ENCODE measurements at regions not wholly inside any gene's neighbourhood (a gene's known extent, or its start where the extent isn't known, plus 50 kb on each side); places are given as distances from the start of the nearest gene placed in this dataset.

GRCh38 chr9:11893331-11893730 is 799.9 kb upstream of the TYRP1 start:
- H3K4me3 ChIP-seq, result no peak overlapping the region
- H3K27ac ChIP-seq, result no peak overlapping the region
- H3K79me2 ChIP-seq, result no peaks in the 10 kb centered on the region
- no peak overlapping the region for H2AFZ ChIP-seq
- H3K9me3 ChIP-seq (ENCODE audit: low read depth), result no peaks in the 10 kb centered on the region
- no peaks in the 10 kb centered on the region for H3K9me2 ChIP-seq (replicated peaks; ENCODE audit: insufficient read depth)
- TF ChIP-seq EZH2 (IDR thresholded peaks at IDR 0.05; ENCODE audit: borderline replicate concordance) (no peak), EZH2phosphoT487 (IDR thresholded peaks at IDR 0.05; ENCODE audit: low read depth, severe bottlenecking, unreplicated experiment) (no peak)
- TF ChIP-seq, protein P1, sequence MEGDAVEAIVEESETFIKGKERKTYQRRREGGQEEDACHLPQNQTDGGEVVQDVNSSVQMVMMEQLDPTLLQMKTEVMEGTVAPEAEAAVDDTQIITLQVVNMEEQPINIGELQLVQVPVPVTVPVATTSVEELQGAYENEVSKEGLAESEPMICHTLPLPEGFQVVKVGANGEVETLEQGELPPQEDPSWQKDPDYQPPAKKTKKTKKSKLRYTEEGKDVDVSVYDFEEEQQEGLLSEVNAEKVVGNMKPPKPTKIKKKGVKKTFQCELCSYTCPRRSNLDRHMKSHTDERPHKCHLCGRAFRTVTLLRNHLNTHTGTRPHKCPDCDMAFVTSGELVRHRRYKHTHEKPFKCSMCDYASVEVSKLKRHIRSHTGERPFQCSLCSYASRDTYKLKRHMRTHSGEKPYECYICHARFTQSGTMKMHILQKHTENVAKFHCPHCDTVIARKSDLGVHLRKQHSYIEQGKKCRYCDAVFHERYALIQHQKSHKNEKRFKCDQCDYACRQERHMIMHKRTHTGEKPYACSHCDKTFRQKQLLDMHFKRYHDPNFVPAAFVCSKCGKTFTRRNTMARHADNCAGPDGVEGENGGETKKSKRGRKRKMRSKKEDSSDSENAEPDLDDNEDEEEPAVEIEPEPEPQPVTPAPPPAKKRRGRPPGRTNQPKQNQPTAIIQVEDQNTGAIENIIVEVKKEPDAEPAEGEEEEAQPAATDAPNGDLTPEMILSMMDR (IDR thresholded peaks at IDR 0.05; ENCODE audit: poor library complexity), result no peak
- no peaks in the 10 kb centered on the region for H4K20me1 ChIP-seq (ENCODE audit: insufficient read depth, poor library complexity, severe bottlenecking)
- DNase-seq (ENCODE audit: low spot score), result peak; percentile 8
- no peaks in the 10 kb centered on the region for H3K27me3 ChIP-seq
- no peak overlapping the region for H3K4me2 ChIP-seq
- H3K4me1 ChIP-seq (ENCODE audit: insufficient read depth), result no peaks in the 10 kb centered on the region
- no peaks in the 10 kb centered on the region for H3K36me3 ChIP-seq (replicated peaks; ENCODE audit: insufficient read depth, low read depth)

DNA sequence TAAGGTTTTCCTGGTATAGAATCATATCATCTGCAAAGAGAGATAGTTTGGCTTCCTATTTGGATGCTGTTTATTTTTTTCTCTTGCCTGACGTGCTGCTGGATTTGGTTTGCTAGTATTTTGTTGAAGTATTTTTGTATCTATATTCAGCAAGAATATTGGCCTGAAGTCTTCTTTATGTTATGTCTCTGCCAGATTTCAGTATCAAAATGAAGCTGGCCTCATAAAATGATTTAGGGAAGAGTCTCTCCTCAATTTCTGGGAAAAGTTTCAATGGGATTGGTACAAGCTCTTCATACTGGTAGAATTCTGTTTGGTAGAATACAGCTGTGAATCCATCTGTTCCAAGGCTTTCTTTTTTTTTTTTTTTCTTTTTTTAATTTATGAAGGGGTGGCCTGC is 799.0 kb upstream of the TYRP1 start:
- no peak overlapping the region for H2AFZ ChIP-seq
- 88% methylated on average over 1 of the region's 1 CpG for WGBS (ENCODE audit: low lambda C conversion rate, missing lambda C conversion rate)
- DNase-seq (ENCODE audit: low spot score), result no peak
- H3K79me2 ChIP-seq, result no peaks in the 10 kb centered on the region
- no peak overlapping the region for H3K4me2 ChIP-seq
- TF ChIP-seq EZH2 (IDR thresholded peaks at IDR 0.05; ENCODE audit: borderline replicate concordance), result no peak
- TF ChIP-seq, protein P1 (IDR thresholded peaks at IDR 0.05; ENCODE audit: poor library complexity), result no peak
- no peak for TF ChIP-seq EZH2phosphoT487 (IDR thresholded peaks at IDR 0.05; ENCODE audit: low read depth, severe bottlenecking, unreplicated experiment)
- no peaks in the 10 kb centered on the region for H4K20me1 ChIP-seq (ENCODE audit: insufficient read depth, poor library complexity, severe bottlenecking)
- H3K27me3 ChIP-seq, result no peaks in the 10 kb centered on the region
- no peaks in the 10 kb centered on the region for H3K36me3 ChIP-seq (replicated peaks; ENCODE audit: insufficient read depth, low read depth)
- no peaks in the 10 kb centered on the region for H3K4me1 ChIP-seq (ENCODE audit: insufficient read depth)
- H3K9me3 ChIP-seq (ENCODE audit: low read depth), result no peaks in the 10 kb centered on the region
- H3K4me3 ChIP-seq, result no peak overlapping the region
- H3K27ac ChIP-seq, result no peak overlapping the region
- no peaks in the 10 kb centered on the region for H3K9me2 ChIP-seq (replicated peaks; ENCODE audit: insufficient read depth)

DNA sequence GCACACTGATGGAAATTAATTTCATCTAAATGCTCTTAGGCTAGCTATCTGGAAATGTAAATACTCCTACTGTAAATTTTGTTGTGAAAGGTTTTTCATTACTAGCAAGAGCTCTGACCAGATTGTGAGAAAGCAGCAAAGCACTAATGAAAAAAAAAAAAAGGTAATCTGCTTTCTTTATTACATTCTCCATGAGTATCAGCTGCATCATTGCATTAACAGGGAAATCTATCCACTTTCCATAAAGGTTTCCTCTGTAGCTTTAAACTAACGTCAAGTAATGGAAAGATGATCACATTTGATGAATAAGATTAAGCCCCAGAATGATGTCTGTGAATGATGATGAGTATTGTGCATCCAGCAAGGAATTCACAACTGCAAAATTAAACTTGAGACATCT is 790.6 kb upstream of the TYRP1 start:
- H3K79me2 ChIP-seq, result no peaks in the 10 kb centered on the region
- no peak for TF ChIP-seq EZH2 (IDR thresholded peaks at IDR 0.05; ENCODE audit: borderline replicate concordance)
- TF ChIP-seq EZH2phosphoT487 (IDR thresholded peaks at IDR 0.05; ENCODE audit: low read depth, severe bottlenecking, unreplicated experiment), result no peak
- TF ChIP-seq, protein P1 (IDR thresholded peaks at IDR 0.05; ENCODE audit: poor library complexity), result no peak
- no peaks in the 10 kb centered on the region for H3K36me3 ChIP-seq (replicated peaks; ENCODE audit: insufficient read depth, low read depth)
- no peaks in the 10 kb centered on the region for H3K27me3 ChIP-seq
- H3K4me1 ChIP-seq (ENCODE audit: insufficient read depth), result no peaks in the 10 kb centered on the region
- no peaks in the 10 kb centered on the region for H3K9me2 ChIP-seq (replicated peaks; ENCODE audit: insufficient read depth)
- H3K4me3 ChIP-seq, result no peak overlapping the region
- H4K20me1 ChIP-seq (ENCODE audit: insufficient read depth, poor library complexity, severe bottlenecking), result no peaks in the 10 kb centered on the region
- no peak overlapping the region for H3K4me2 ChIP-seq
- no peaks in the 10 kb centered on the region for H3K9me3 ChIP-seq (ENCODE audit: low read depth)
- H3K27ac ChIP-seq, result no peak overlapping the region
- no peak overlapping the region for H2AFZ ChIP-seq
- 63% methylated on average over 1 of the region's 1 CpG for WGBS (ENCODE audit: low lambda C conversion rate, missing lambda C conversion rate)
- DNase-seq (ENCODE audit: low spot score), result no peak

DNA sequence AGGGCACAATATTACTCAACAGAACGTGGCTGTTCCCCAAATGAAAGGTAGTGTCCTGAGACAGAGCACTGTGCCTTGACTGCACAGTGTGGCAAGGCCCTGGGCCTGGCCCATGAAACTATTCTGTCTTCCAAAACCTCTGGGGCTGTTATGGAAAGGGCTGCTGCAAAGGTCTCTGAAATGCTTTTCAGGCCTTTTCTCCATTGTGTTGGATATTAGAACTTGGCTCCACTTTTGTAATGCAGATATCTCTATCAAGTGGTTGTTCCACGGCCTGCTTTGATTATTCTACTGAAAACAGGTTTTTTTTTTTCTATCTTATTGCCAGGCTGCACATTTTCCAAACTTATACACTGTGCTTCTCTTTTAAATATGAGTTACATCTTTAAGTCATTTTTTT is 777.5 kb upstream of the TYRP1 start:
- Histone ChIP-seq H3K9me3 (ENCODE audit: low read depth) (no peaks in the 10 kb centered on the region), H2AFZ (no peak overlapping the region), H3K4me1 (ENCODE audit: insufficient read depth) (no peaks in the 10 kb centered on the region), H3K4me3 (no peak overlapping the region), H3K4me2 (no peak overlapping the region), H3K27me3 (no peaks in the 10 kb centered on the region), H4K20me1 (ENCODE audit: insufficient read depth, poor library complexity, severe bottlenecking) (no peaks in the 10 kb centered on the region), H3K27ac (no peak overlapping the region), H3K36me3 (replicated peaks; ENCODE audit: insufficient read depth, low read depth) (no peaks in the 10 kb centered on the region), H3K79me2 (no peaks in the 10 kb centered on the region), H3K9me2 (replicated peaks; ENCODE audit: insufficient read depth) (no peaks in the 10 kb centered on the region)
- DNase-seq (ENCODE audit: low spot score), result no peak
- 60% methylated on average over 2 of the region's 2 CpGs for WGBS (ENCODE audit: low lambda C conversion rate, missing lambda C conversion rate)
- TF ChIP-seq EZH2phosphoT487 (IDR thresholded peaks at IDR 0.05; ENCODE audit: low read depth, severe bottlenecking, unreplicated experiment) (no peak), EZH2 (IDR thresholded peaks at IDR 0.05; ENCODE audit: borderline replicate concordance) (no peak)
- TF ChIP-seq, protein P1 (IDR thresholded peaks at IDR 0.05; ENCODE audit: poor library complexity), result no peak

Measured in hepatocyte (in vitro differentiated cells).